Activated naive CD8-positive, alpha-beta T cell treated with anti-CD3 and anti-CD28 coated beads, Interleukin-2, amount 10 ng/mL, durations not matched to agents 7 days and 5 days (primary cell): ENCODE measurements at regions not wholly inside any gene's neighbourhood (a gene's known extent, or its start where the extent isn't known, plus 50 kb on each side); places are given as distances from the start of the nearest gene placed in this dataset.
"Not testable (repeated sequence)": the region's sequence is repeated elsewhere in the genome, so short reads cannot be mapped to it uniquely, and the experiment has no call there.

Experiments
- ATAC-seq: fragments of 150-1000 bp; cut with Tn5 transposase; one replicate; pipeline ENCODE4 v1.10.0; 2021; ENCODE audit warnings: low read depth, moderate library complexity
- POLR2A ChIA-PET: fragments of 350-600 bp; sonication (Branson Sonifier 250); formaldehyde crosslinking; loops from one replicate; lab custom pipeline; 2021; ENCODE audit warnings: antibody characterized with exemption; lab: Charles Lee
- DNase-seq: peaks from one replicate; pipeline ENCODE4 v3.0.0; 2021
- H3K27ac Mint-ChIP-seq: one replicate; pipeline ENCODE4 v1.8.0; 2022; ENCODE audit warnings: mild to moderate bottlenecking, mixed read lengths
- H3K27me3 Mint-ChIP-seq: one replicate; pipeline ENCODE4 v1.8.0; 2022; ENCODE audit warnings: mild to moderate bottlenecking, moderate library complexity, mixed read lengths
- H3K36me3 Mint-ChIP-seq: one replicate; pipeline ENCODE4 v1.8.0; 2021; ENCODE audit warnings: mild to moderate bottlenecking, mixed read lengths
- H3K4me1 Mint-ChIP-seq: one replicate; pipeline ENCODE4 v1.8.0; 2021; ENCODE audit warnings: mixed read lengths
- H3K4me3 Mint-ChIP-seq: one replicate; pipeline ENCODE4 v1.8.0; 2022; ENCODE audit warnings: mild to moderate bottlenecking, moderate library complexity, mixed read lengths
- H3K9me3 Mint-ChIP-seq: one replicate; pipeline ENCODE4 v1.8.0; 2021; ENCODE audit warnings: mixed read lengths

DNA sequence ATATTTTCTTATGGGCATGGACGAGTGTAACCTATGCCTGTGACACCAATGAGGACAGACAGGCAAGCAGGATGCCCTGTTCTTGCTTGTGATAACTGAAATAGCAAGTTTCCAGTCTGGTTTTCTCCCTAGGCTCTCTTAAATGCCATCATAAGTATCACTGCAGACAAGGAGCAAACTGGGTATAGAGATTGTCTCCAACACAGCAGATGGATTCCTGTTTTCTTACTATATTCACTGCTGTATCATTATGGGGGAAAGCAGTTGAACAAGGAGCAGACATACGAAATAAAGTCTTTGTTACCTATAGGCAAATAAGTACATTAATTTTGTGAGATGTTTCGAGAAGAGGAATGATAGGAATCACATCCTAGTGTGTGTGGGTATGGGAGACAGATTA, 178.0 kb upstream of the TBL1XR1 start:
- Mint-ChIP-seq H3K4me3 (no peak overlapping the region), H3K27ac (no peak overlapping the region), H3K4me1 (no peaks in the 10 kb centered on the region), H3K27me3 (no peaks in the 10 kb centered on the region), H3K36me3 (peaks cover 2% of the 10 kb centered on the region), H3K9me3 (peaks cover 3% of the 10 kb centered on the region)
- no peak for DNase-seq
- POLR2A ChIA-PET: no interaction called here
- ATAC-seq: no peak

DNA sequence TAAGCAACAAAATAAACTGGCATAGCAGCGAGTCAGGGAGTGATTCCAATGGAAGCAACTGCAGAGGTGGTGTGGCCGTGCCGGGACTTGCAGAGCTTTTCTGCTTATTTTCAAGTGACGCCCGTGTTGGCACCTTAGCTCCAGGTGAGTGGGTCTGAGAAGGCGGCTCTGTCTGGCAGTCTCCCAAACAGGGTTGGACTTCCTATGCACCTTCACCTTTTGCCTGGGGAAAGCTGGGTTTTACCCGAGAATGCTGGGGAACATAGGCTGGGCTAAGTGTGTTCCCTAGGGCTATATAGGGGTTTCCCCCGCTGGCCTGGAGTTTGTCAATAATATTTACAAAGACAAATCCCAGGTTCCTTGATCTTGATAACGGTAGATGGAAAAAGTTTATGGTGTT, 179.9 kb upstream of the TBL1XR1 start:
- Mint-ChIP-seq H3K27ac (no peak overlapping the region), H3K4me3 (no peak overlapping the region), H3K27me3 (no peaks in the 10 kb centered on the region), H3K36me3 (peaks cover 2% of the 10 kb centered on the region), H3K9me3 (peaks cover 4% of the 10 kb centered on the region), H3K4me1 (no peaks in the 10 kb centered on the region)
- ATAC-seq: no peak
- POLR2A ChIA-PET: no interaction called here
- no peak for DNase-seq

DNA sequence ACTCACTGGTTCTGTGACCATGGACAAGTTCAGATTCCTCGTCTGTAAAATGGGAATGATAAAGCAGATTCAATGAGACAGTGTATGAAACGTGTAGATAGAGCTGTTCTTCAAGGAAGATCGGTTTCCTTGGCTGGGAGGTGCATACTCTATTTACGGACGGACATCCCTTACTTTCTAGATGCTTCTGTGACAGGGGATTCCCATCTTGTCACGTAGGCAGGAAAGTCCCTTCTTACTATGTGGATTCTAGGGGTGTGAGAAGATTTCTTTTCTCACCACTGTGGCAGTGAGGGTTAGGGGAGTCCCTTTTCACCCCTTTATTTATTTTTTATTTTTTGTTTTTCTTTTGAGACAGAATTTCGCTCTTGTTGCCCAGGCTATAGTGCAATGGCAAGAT, 180.9 kb upstream of the TBL1XR1 start:
- no peak for ATAC-seq
- no peak overlapping the region for H3K27ac Mint-ChIP-seq
- no peak overlapping the region for H3K4me3 Mint-ChIP-seq
- peaks cover 4% of the 10 kb centered on the region for H3K36me3 Mint-ChIP-seq
- POLR2A ChIA-PET: no interaction called here
- DNase-seq: no peak
- no peaks in the 10 kb centered on the region for H3K27me3 Mint-ChIP-seq
- H3K4me1 Mint-ChIP-seq: no peaks in the 10 kb centered on the region
- H3K9me3 Mint-ChIP-seq: peaks cover 4% of the 10 kb centered on the region

DNA sequence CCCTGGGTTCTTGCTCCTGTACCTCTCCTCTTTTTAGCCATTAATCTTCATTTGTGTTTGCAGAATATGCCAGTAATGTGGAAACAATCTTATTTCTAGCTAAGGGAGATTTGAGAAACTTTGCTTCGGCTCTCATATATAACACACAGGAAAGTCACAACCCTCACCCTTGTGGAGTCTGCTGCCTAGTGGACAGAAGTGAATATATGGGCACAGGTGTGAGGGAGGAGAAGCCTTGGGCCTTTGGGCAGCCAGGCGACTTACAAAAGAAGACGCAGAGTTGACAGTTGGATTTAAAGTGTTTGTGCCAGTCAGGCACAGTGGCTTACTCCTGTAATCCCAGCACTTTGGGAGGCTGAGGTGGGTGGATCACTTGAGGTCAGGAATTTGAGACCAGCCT, 181.8 kb upstream of the TBL1XR1 start:
- H3K27me3 Mint-ChIP-seq: no peaks in the 10 kb centered on the region
- ATAC-seq (no peak), DNase-seq (no peak)
- peaks cover 4% of the 10 kb centered on the region for H3K36me3 Mint-ChIP-seq
- no peak overlapping the region for H3K4me3 Mint-ChIP-seq
- H3K27ac Mint-ChIP-seq: no peak overlapping the region
- POLR2A ChIA-PET: no interaction called here
- H3K9me3 Mint-ChIP-seq: peaks cover 4% of the 10 kb centered on the region
- H3K4me1 Mint-ChIP-seq: no peaks in the 10 kb centered on the region

DNA sequence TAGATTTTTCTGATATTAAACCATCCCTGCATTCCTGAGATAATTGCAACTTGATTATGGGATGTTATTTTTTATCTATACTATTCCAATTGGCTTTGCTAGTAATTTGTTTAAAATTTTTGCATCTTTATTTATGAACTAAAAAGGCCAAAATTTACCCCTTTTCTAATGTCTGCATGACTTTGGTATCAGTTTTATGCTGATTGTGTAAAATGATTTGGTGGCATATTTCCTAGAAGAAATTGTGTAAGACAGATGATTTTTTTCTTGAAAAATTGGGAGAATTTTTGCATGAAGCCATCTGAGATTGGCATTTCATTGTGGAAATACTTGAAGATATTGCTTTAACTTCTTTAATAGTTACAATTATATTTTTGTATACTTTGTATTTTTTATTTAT, 183.8 kb upstream of the TBL1XR1 start:
- H3K36me3 Mint-ChIP-seq: peaks cover 4% of the 10 kb centered on the region

DNA sequence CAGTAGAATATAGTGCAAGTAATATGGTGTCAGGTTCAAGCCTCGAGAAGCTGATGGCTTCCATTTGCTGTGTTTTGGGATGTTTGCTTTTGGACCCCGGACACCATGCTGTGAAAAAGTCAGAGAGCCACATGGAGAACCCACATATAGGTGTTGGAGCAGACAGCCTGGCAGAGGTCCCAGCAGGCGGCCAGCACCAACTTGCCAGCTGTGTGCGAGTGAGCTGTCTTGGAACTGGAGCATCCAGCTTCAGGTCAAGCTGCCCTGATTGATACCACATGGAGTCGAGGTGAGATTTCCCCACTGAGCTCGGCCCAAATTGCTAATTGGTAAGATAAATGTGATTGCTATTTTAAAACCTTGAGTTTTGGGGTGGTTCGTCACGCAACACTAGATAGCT, 185.7 kb upstream of the TBL1XR1 start:
- H3K4me3 Mint-ChIP-seq: no peak overlapping the region
- no peak for ATAC-seq
- POLR2A ChIA-PET: interaction anchor here (0.5 kb wide), 1 partner anchor 363 kb away, joined by 3 read pairs; no protein-coding TSS in a partner anchor

More for the DNA sequence above, 183.8 kb upstream of the TBL1XR1 start:
- Mint-ChIP-seq H3K27me3 (no peaks in the 10 kb centered on the region), H3K27ac (no peak overlapping the region), H3K9me3 (peaks cover 6% of the 10 kb centered on the region), H3K4me3 (no peak overlapping the region), H3K4me1 (no peaks in the 10 kb centered on the region)
- no peak for DNase-seq
- ATAC-seq: no peak
- POLR2A ChIA-PET: no interaction called here

DNA sequence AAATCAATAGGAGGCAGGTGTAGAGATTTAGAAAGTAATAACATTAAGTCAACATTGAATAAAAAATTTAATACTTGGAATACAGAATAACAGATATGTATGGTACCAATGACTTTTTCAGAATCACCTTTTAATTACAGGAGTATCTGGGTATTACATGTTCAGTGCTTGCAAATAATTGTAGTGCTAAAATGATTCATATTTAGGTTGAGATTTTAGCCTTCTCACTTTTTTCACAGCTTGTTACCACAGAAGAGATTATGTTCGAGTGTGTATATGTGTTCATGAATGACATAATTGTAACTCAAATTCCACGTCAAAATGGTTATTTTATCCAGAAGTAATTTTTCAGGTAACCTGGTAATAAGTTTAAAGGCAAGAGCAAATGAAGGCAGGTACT, 187.9 kb upstream of the TBL1XR1 start:
- ATAC-seq (no peak), DNase-seq (no peak)
- Mint-ChIP-seq H3K4me1 (no peaks in the 10 kb centered on the region), H3K36me3 (peaks cover 4% of the 10 kb centered on the region), H3K9me3 (peaks cover 8% of the 10 kb centered on the region), H3K27ac (no peak overlapping the region), H3K4me3 (no peak overlapping the region), H3K27me3 (no peaks in the 10 kb centered on the region)
- POLR2A ChIA-PET: no interaction called here

More for the DNA sequence above, 185.7 kb upstream of the TBL1XR1 start:
- DNase-seq: no peak
- Mint-ChIP-seq H3K27ac (no peak overlapping the region), H3K27me3 (no peaks in the 10 kb centered on the region), H3K36me3 (peaks cover 5% of the 10 kb centered on the region), H3K9me3 (peaks cover 9% of the 10 kb centered on the region), H3K4me1 (no peaks in the 10 kb centered on the region)

DNA sequence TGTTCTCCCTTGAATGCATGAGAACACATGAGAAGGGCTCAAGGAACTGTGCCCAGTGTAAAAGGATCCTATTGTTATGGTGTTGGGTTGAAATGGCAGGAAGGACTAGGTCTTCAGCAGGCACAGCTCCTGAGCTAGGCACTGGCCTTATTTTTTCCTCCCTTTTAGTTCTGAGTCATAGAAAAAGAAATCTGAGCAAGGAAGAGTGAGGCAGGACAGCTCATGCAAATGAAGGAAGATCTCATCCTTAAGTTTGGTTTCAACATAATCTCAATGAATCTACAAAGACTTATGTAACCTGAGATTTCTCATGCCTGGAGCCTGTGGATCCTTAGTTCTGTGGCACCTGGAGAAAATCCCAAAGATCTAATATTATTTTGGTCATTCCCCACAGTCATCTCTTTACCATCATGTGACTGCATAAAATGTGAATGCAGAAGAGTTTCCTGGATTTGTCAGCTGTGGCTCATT, 188.6 kb upstream of the TBL1XR1 start:
- Mint-ChIP-seq H3K4me1 (no peaks in the 10 kb centered on the region), H3K4me3 (no peak overlapping the region), H3K27me3 (no peaks in the 10 kb centered on the region), H3K27ac (no peak overlapping the region), H3K36me3 (peaks cover 3% of the 10 kb centered on the region), H3K9me3 (peaks cover 5% of the 10 kb centered on the region)
- POLR2A ChIA-PET: no interaction called here
- DNase-seq (no peak), ATAC-seq (no peak)

DNA sequence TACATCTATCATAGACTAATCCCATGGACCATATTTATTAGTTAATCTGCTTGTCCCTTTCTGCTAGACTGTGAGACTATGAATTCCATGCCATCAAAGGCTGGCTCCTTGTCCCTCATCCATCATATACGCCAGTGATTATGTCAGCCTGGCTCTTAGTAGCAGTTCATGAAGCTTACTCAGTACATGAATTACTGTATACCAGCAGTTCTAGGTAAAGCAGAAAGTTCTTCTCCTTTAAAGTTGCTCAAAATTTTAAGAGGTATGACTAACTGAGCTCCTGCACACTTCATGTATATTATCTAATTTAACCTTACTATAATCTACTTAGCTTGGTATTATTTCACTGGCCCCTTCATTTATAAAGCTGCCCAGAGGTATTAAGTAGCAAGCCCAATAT, 190.9 kb upstream of the TBL1XR1 start:
- DNase-seq (no peak), ATAC-seq (no peak)
- Mint-ChIP-seq H3K4me3 (no peak overlapping the region), H3K27me3 (no peaks in the 10 kb centered on the region), H3K9me3 (peaks cover 5% of the 10 kb centered on the region), H3K4me1 (no peaks in the 10 kb centered on the region), H3K36me3 (peaks cover 2% of the 10 kb centered on the region), H3K27ac (no peak overlapping the region)
- POLR2A ChIA-PET: no interaction called here

DNA sequence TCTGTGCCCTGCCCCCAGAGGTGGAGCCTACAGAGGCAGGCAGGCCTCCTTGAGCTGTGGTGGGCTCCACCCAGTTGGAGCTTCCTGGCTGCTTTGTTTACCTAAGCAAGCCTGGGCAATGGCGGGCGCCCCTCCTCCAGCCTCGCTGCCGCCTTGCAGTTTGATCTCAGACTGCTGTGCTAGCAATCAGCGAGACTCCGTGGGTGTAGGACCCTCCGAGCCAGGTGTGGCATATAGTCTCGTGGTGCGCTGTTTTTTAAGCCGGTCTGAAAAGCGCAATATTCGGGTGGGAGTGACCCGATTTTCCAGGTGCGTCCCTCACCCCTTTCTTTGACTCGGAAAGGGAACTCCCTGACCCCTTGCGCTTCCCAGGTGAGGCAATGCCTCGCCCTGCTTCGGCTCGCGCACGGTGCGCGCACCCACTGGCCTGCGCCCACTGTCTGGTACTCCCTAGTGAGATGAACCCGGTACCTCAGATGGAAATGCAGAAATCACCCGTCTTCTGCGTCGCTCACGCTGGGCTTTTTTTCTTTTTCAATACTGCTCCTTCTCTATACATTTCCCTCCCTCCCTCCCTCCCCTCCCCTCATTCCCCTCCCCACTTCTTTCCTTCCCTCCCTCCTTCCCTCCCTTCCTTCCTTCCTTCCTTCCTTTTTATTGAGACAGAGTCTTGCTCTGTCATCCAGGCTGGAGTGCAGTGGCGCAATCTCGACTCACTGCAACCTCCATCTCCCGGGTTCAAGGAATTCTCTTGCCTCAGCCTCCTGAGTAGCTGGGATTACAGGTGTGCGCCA, 197.1 kb upstream of the TBL1XR1 start:
- H3K36me3 Mint-ChIP-seq, H3K27me3 Mint-ChIP-seq, H3K4me1 Mint-ChIP-seq, POLR2A ChIA-PET, ATAC-seq, H3K9me3 Mint-ChIP-seq: not testable (repeated sequence)
- Mint-ChIP-seq H3K27ac (peak overlapping the region; percentile 38), H3K4me3 (peak overlapping the region; percentile 60)
- DNase-seq: peak; percentile 30

DNA sequence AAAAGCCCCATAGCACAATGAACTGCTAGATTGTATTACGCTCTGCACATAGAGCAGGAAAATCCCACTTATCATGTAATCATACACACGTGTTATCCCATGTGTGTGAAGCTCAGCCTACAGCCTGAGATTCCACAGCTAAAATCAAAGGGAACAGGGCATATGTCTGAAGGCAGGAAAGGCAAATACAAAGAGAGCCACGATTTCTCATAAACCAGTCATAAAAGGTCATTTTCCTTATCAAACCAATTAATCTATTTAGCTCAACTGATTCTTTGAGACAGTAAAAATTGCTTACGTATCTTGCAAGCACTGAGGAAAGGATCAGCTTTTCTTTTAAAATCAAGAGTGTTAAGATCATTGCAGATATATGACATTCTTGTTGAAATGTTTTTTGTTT, 199.5 kb upstream of the TBL1XR1 start:
- H3K4me3 Mint-ChIP-seq: no peak overlapping the region
- POLR2A ChIA-PET: interaction anchor here (0.9 kb wide), 1 partner anchor 9 kb away, joined by 3 read pairs; no protein-coding TSS in a partner anchor
- no peak overlapping the region for H3K27ac Mint-ChIP-seq

DNA sequence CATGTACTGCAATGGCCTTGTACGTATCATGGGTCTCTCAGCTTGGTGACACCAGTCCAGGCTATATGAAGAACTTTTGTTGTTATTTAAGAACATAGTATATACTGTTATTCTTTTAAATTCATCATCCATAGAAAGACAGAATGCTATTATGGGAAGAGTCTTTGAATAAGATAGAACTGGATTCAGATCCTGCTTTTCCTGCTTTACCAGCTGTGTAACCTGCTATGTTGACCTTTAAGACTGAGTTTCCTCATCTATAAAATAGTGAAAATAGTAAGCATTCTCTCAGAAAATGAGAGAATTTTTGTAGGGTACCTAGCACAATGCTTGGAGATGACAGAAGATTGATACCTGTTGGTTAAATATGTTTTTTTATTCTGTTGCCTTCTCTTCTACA, 204.1 kb upstream of the TBL1XR1 start:
- Mint-ChIP-seq H3K27me3 (no peaks in the 10 kb centered on the region), H3K9me3 (no peaks in the 10 kb centered on the region), H3K27ac (no peak overlapping the region), H3K36me3 (peaks cover 1% of the 10 kb centered on the region), H3K4me1 (no peaks in the 10 kb centered on the region), H3K4me3 (no peak overlapping the region)
- ATAC-seq: no peak
- no peak for DNase-seq
- POLR2A ChIA-PET: no interaction called here

More for the DNA sequence above, 199.5 kb upstream of the TBL1XR1 start:
- H3K36me3 Mint-ChIP-seq: no peaks in the 10 kb centered on the region
- H3K4me1 Mint-ChIP-seq: peaks cover 2% of the 10 kb centered on the region
- DNase-seq: no peak
- H3K9me3 Mint-ChIP-seq: no peaks in the 10 kb centered on the region
- no peaks in the 10 kb centered on the region for H3K27me3 Mint-ChIP-seq
- ATAC-seq: no peak

DNA sequence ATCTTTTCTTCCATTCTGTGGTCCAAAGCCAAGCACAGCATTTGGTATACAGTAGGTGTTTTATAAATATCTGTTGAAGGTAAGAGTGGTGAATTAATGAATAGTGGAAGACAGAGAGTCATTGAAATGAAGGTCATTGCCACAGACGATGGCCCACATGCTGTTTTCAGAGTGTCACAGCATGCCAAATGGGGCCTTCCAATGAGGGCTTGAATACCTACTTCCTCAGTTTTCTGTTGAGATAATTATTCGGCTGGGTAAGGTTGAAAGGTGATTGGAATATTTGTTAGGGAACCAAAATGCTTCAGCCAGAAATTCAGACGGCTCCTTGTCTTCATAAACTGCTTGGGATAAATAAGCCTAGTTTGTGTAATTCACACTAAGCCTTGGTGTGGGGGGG, 205.3 kb upstream of the TBL1XR1 start:
- Mint-ChIP-seq H3K27ac (no peak overlapping the region), H3K9me3 (no peaks in the 10 kb centered on the region), H3K36me3 (peaks cover 1% of the 10 kb centered on the region), H3K4me3 (no peak overlapping the region), H3K27me3 (no peaks in the 10 kb centered on the region), H3K4me1 (no peaks in the 10 kb centered on the region)
- DNase-seq (no peak), ATAC-seq (no peak)
- POLR2A ChIA-PET: no interaction called here

DNA sequence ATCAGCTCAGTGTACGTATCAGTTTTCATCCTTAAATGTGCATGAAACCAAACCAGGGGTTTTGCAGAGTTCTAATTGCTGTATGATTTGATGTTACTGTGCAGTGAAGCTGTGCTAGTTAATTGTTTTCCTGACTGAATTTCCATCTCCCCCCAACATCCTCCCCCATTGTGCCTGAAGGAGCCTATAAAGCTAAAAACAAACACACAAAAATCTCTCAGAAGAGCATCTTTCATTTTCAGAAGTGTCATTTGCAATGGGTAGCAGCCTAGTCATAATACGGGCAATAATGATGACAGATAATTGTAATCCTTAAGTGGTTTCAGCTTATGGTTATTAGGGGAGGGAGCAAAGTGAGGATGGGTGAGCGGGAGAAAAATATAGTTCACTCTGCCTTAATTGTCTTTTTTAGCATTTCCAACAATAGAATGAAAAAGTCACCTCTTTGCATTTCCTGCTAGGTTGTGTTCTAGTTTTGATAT, 207.9 kb upstream of the TBL1XR1 start:
- H3K4me1 Mint-ChIP-seq: no peaks in the 10 kb centered on the region
- POLR2A ChIA-PET: no interaction called here
- peaks cover 1% of the 10 kb centered on the region for H3K36me3 Mint-ChIP-seq
- H3K4me3 Mint-ChIP-seq: no peak overlapping the region
- H3K27ac Mint-ChIP-seq: no peak overlapping the region
- DNase-seq: no peak
- no peaks in the 10 kb centered on the region for H3K27me3 Mint-ChIP-seq
- ATAC-seq: no peak
- H3K9me3 Mint-ChIP-seq: no peaks in the 10 kb centered on the region
